Hematopoietic multipotent progenitor cell treated with erythropoietin and hydrocortisone succinate and interleukin-3 and kit ligand, for 8 days (in vitro differentiated cells): ENCODE measurements at regions not wholly inside any gene's neighbourhood (a gene's known extent, or its start where the extent isn't known, plus 50 kb on each side); places are given as distances from the start of the nearest gene placed in this dataset.

Experiments
- DNase-seq: peaks from one replicate; pipeline ENCODE4 v3.0.0-alpha.2; 2015

DNA sequence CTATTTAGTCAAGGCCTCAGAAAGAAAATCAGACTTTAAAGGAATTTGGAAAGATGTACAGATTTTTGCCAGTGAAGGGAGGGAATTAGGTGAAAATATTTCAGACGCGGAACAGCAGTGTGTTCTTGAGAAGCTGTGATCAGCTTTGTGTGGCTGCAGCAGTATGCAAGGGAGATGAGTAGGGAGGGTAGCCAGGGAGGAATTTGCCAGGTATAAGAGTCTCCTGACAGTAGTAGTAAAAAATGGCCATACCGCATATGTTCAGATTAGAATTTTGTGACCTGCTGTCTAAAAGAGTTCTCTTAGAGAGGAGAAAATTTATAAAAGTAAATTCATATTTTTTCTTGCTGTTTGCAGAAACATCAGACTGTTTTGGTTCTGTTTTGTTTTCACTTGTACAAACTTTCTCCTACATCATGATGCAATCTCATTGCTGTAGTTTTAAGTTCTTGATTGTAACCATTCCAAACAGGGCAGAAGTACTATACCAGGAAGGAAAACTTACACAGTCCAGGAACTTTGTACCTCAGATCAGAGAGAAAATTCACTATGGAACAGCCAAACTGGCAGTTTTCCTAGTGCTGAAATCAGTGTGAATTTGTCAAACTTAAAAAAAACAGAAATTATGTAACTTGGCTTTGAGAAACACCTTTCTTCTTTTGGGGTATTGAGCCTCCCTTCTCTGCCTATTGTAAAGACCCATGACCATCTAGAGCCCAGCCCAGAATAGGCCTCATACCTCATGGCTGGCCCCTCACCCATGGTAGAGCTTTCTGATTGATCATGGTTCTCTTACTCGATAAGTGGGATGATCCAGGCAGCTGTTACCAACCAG, 78.4 kb upstream of the NR3C1 start:
- no peak for DNase-seq

DNA sequence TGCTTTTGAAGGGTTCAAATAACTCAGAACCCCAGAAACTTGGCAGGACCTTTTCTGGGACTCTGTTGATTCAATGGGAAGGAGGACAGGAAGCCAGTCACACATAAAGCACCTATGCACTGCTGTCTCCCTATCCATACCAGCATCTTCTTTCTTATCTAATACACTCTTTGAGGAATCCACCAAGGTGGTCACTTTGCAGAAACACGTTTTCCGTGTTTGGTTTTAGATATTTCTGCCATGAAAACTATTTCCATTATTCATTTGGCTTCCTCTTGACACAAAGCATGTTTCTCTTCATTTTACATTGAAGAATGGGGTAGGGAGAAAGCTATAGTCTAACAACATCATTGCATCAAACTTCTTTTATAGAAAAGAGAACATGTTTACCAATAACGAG, 76.5 kb upstream of the NR3C1 start:
- no peak for DNase-seq

DNA sequence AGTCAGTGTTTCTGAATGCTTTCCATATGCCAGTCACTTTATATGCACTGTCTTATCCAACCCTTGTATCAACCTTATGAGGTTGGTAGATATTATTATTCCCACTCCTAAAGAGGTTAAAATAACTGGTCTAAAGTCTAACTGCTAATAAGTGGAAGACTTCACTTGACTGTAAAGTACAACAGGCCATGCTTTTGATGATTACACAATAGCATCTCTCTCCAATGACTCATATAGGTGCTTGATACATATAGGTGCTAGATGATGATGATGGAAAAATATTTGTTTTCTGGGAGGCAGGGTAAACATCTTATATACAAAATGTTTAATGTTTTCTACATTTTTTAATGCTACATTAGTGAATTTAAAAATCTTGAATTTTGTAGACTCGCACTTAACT, 75.9 kb upstream of the NR3C1 start:
- DNase-seq = no peak

DNA sequence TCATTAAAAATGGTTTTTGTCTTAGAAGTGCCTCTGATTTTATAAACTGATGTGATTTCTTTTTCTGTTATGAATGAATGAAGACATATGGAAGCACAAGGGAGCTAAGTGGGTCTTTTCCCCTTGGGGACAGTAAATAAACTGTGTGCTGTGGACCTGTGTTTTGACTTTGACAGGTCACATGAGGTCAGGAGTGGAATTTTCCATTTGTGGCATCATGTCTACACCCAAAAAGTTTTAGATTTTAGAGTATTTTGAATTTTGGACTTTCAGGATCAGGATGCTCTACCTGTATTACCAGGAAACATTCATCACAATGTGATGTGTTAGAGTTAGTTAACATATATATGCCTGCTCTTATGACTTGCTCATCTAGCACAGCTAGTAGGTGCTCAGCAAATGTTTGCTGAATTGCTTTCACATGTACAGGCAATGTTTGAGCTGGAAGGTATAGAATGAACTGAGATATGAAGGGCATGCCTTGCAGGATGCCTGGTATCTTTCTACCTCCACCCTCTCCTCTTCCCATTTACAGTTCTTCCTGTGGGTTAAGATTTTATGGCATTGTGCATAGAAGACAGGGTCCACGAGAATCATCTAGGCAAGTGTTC, 73.2 kb upstream of the NR3C1 start:
- DNase-seq = no peak

DNA sequence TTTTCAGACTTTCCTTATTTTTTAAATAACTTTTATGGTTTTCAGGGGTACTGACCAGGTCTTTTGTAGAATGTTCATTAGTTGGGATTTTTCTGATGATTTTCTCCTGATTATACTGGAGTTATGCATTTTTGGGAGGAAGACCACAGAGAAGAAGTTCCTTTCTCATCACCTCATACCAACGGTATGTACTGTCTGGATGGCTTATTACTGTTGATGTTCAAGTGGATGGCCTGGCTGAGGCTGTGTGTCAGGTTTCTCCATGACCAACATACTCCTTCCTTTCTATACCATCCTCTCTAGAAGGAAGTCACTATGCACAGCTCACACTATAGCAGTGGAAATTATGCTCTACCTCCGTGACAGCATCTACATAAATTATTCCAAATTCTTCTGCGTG, 71.1 kb upstream of the NR3C1 start:
- no peak for DNase-seq

DNA sequence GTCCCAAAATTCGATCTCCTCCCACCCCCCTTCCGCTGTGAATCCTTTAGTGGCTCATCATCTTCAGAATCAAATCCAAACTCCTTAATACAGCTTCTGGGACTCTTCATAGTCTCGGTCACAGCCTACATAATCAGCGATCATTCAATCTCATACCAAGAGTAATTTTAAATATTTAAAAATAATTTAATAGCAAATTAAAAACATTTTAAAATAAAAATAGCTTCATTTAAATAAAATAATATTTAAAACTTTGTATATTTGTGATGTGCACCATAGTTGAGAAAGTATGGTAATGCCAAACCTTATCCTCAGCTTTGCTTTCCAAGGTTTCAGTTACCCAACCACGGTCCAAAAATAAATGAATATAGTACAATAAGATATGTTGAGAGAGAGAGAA, 70.0 kb upstream of the NR3C1 start:
- no peak for DNase-seq

DNA sequence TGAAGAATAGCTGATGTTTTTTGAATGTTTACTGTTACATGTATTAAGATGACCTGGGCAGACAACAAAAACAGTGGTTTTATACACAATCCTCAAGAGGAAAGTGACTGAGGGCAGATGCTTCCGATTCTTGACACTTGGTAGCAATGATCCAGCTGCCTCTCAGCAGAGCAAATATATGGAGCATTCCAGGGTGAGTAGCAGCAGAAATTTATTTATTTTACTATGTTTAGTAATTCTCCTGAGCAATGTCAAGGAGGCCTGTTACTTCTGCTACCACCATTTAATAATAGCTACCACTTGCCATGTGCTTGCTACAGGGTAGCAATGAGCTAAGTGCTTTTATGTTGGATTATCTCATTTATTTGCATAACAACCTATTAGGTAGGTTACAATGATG, 69.1 kb upstream of the NR3C1 start:
- DNase-seq = no peak

DNA sequence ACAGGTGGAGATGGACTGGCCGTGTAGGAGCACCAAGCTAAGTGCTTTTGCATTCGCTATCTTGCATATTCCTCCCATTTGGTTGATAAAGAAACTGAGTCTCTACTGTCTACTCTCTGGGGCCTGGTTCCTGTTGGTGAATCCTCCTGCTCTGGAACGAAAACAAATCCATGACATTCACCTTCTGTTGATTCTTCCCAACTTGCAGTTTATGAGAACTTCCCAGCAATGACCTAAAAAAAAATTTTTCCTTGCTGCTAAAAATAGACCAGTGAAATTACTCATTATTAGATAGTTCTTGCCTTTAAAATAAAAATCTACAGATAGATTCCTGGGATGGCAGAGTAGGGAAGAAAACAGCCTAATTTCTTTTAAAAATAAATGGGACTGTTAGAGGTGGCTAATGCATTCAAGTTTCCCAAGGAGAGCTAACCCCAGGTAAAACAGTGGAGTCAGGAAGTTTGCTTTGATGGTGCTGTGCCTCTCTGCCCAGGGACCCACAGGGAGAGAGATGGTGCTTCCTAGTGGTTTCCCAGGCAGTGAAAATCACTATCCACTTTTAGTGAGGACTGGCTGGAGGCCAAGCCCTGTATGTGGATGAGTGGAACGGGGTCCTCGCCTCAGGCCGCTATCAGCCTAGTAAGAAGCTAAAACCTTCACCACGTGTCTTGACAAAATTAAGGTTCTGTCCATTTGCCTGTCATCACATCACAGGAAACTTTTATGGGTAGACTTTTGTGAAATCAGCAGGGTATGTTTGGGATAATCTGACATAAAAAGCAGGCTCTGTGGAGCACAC, 68.4 kb upstream of the NR3C1 start:
- no peak for DNase-seq

DNA sequence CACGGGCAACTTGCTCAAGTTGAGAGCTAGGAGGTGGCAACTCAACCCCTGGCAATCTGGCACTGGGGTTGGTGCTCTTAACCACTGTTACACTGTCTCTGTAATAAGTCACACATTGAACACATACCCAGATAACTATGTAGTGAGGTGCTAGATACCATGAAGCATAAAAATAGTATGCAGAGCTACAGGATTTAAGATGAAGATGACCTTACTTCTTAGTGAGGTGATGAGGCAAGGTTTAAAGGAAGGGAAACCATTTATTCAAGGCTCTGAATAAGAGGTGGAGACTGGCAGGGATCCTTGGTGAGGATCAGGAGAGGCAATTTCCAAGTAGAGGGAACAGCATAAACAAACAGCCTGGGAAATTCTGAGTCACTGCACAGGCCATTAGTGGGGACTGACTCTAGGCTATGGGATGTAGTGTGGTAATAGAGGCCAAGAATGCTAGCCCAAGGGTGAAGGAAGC, 67.6 kb upstream of the NR3C1 start:
- DNase-seq = no peak

DNA sequence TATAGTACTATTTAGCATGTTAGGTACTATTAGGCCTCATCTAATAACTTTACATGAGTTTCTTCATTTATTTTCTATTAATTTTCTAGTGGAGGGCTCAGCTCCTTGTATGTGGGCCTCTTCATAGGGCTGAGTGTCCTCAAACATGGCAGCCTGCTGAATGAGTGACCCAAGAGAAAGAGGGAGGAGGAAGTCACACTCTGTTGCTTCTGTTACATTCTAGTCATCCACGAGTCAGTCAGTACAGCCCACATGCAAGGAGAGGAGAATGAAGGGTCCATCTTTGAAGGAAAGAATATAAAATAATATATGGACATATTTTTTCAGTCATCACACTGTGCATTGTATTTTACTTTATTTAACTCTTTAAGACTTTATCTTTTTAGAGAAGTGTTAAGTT, 66.6 kb upstream of the NR3C1 start:
- no peak for DNase-seq

DNA sequence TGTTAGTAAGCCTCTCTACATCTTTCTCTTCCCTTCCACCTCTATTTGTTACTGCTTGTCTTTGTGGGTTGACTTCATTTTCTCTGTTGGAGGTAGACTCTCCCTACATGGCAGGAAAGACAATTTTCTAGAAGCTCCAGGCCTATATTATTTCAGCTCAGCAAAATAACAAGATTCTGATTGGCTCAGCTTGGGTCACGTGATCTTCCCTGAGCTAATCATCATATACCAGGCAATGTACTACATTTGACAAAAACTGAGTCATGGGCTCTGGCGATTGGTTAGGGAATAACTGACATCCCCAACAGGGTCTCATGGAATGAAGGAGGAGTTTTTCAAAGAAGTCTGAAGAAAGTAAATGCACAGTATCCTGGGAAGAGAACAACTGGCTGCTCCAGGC, 65.6 kb upstream of the NR3C1 start:
- no peak for DNase-seq

DNA sequence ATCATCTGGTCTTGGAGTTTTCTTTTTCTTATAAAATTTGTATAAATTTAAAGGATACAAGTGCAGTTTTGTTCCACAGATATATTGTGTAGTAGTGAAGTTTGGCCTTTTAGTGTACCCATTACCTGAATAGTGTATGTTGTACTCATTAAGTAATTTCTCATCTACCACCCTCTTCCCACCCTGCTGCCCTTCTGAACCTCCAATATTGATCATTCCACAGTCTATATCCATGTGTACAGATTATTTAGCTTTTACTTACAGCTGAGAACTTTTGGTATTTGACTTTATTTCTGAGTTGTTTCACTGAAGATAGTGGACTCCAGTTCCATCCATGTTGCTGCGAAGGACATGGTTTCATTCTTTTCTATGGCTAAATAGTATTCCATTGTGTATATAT, 63.1 kb upstream of the NR3C1 start:
- no peak for DNase-seq

DNA sequence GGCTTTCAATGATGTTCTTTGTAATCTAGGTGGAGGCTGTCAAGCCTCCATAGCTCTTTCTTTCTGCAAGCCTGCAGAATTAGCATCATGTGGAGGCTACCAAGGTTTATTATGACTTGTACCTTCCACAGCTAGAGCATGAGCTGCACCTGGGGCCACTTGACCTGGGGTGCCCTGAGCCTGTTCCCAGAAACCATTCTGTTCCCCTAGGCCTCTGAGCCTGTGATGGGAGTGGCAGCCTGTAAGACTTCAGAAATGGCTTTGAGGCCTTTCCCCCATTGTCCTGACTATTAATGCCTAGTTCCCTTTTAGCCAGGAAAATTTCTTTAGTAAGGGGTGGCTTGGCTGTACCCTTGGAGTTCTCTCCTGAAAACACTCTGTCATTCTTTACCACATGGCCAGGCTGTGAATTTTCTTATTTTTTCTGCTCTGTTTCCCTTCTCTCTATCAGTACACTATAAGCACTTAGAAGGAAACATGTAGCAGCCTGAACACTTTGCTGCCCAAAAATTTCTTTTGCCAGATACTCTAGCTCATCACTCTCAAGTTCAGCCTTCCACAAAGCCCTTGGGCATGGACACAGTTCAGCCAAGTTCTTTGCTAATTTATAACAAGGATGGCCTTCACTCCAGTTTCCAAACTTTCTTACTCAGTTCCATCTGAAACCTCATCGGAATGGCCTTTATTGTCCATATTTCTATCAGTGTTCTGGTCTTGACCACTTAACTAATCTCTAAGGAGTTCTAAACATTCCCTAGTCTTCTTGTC, 61.4 kb upstream of the NR3C1 start:
- no peak for DNase-seq

DNA sequence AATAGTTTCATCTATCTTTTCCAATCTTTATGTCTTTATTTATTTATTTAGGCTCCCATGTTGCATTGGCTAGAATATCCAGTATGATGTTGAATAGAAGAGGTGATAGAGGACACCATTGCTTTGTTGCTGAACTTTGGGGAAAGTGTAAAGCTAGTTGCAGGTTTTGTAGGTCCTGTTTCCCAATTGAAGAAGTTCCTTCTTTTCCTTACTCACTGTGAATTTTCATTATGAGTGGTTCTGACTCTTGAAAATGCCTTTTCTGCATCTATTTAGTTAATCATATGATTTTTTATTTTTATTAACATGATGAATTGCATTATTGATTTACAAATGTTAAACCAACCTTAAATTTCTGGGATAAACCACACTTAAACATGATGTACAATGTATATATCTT, 58.9 kb upstream of the NR3C1 start:
- DNase-seq = no peak

DNA sequence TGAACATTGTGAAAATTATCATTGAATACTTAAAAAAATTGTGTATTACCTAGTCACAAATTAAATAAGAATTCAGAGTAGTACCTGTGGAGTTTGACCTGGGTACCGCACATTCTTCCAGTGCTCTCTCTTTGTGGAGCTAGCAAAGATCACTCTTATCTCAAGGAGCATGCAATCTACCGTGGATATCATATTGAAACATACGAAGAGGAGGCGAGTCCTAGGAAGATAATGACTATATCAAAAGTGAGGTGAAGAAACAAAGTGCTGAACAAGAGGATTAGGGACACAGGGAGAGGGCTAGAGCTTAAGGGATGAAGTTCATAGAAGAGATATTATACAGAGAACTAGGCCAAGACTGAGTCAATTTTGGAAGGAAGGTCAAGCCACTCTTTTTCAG, 55.9 kb upstream of the NR3C1 start:
- DNase-seq = no peak

DNA sequence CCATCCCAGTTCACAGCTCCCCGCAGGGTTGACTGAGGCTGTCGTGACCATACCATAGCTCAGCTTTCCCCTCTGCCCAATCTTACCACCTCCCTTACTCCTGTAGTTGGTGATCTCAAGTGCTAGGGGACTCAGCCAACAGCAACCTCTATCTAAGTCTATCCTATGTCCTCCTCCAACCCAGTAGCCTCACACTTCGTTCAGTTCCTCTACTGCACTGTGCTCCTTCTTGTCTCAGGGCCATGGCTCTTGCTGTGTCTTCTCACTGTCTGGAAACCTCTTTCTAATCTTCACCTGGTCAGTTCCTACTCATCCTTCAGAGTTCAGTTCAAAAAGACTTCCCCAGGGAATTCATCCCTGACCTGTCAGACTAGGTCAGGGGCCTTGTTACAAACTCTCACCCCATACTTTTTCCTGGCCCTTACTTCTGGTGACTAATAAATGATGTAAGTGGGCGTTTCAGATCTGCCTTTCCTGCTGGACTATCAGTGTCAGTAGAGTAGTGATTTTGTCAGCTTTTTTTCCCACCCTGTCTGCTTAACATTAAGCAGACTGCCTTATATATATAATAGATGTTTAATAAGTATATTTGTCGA, 53.6 kb upstream of the NR3C1 start:
- no peak for DNase-seq

DNA sequence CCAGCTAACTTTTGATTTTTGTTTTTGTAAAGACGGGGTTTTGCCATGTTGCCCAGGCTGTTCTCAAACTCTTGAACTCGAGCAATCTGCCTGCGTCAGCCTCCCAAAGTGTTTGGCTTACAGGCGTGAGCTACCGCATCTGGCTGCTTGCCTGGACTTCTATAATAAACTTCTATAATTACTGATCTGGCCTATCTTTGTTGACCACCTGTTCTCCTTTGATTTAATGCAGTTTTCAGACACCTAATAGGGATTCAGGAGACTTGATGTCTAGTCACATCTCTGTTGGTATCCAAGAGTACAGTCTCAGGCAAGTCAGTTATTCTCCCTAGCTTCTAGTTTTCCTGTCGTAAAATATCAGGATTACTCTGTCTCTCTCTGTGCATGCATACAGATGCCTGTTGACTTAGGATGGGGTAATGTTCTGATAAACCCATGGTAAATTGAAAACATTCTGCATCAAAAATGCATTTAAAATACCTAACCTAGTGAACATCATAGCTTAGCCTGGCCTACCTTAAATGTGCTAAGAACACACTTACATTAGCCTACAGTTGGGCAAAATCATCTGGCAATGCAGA, 51.5 kb upstream of the NR3C1 start:
- no peak for DNase-seq

DNA sequence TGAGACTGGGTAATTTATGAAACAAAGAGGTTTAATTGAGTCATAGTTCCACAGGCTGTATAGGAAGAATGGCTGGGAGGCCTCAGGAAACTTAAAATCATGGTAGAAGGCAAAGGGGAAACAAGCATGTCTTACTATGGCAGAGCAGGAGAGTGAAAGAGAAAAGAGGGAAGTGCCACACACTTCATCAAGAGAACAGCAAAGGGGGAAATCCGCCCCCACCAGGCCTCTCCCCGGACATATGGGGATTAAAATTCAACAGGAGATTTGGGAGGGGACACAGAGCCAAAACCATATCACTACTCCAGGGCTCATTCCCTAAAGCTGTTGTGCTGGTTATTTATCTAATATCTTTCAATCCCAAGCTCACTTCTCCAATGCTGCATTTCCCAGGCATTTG, 50.2 kb upstream of the NR3C1 start:
- DNase-seq = no peak
